DND-41 (cell line): ENCODE measurements at regions not wholly inside any gene's neighbourhood (a gene's known extent, or its start where the extent isn't known, plus 50 kb on each side); places are given as distances from the start of the nearest gene placed in this dataset.

ENCODE experiments used
- EZH2 ChIP-seq: IDR thresholded peaks from 3 replicates; pipeline ENCODE4 v1.6.1; 2012; ENCODE audit warnings: borderline replicate concordance, low read depth, mild to moderate bottlenecking, moderate library complexity, low read length, inconsistent platforms; ENCODE audit not compliant: severe bottlenecking
- TF ChIP-seq, protein P1 (sequence below): IDR thresholded peaks from 2 replicates; pipeline ENCODE4 v1.5.1; 2012; ENCODE audit warnings: borderline replicate concordance, low read length, moderate library complexity, mild to moderate bottlenecking; ENCODE audit not compliant: poor library complexity, severe bottlenecking; ENCODE audit errors: extremely low read depth

DNA sequence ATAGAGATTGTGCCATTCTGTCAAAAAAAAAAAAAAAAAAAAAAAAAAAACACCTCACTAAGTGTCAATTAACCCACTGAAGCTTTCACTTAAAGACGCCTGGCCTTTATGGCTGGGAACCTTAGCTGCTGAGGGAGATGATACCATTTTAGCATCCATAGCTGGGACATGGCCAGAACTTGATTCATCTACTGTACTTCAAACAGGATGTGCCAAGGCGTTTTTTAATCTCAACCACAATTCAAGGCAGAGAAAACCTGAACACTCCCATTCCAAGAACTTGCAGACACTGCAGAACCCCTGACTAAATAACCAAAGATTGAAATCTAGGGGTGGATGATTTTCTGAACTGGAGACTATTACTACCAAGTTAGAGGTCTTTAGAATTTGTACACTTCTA, 996.6 kb downstream of the SORCS1 start:
- TF ChIP-seq, protein P1, sequence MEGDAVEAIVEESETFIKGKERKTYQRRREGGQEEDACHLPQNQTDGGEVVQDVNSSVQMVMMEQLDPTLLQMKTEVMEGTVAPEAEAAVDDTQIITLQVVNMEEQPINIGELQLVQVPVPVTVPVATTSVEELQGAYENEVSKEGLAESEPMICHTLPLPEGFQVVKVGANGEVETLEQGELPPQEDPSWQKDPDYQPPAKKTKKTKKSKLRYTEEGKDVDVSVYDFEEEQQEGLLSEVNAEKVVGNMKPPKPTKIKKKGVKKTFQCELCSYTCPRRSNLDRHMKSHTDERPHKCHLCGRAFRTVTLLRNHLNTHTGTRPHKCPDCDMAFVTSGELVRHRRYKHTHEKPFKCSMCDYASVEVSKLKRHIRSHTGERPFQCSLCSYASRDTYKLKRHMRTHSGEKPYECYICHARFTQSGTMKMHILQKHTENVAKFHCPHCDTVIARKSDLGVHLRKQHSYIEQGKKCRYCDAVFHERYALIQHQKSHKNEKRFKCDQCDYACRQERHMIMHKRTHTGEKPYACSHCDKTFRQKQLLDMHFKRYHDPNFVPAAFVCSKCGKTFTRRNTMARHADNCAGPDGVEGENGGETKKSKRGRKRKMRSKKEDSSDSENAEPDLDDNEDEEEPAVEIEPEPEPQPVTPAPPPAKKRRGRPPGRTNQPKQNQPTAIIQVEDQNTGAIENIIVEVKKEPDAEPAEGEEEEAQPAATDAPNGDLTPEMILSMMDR, result no peak
- TF ChIP-seq EZH2, result no peak
